Neuronal stem cell (in vitro differentiated cells): ENCODE measurements at regions not wholly inside any gene's neighbourhood (a gene's known extent, or its start where the extent isn't known, plus 50 kb on each side); places are given as distances from the start of the nearest gene placed in this dataset.

Experiments
- DNase-seq: peaks from one replicate; pipeline ENCODE4 v3.0.0-alpha.2; 2013; ENCODE audit warnings: low spot score
- H2AFZ ChIP-seq: one replicate; pipeline ENCODE4 v1.6.1; 2013; ENCODE audit warnings: mild to moderate bottlenecking, low read length, inconsistent platforms
- H2AK5ac ChIP-seq: 2 replicates; pipeline ENCODE4 v1.6.1; 2013; ENCODE audit warnings: low read depth, mild to moderate bottlenecking, inconsistent platforms, low read length, moderate library complexity, mixed read lengths
- H2BK120ac ChIP-seq: 2 replicates; pipeline ENCODE4 v1.6.1; 2013; ENCODE audit warnings: low read depth, mild to moderate bottlenecking, inconsistent platforms, low read length, moderate library complexity, mixed read lengths
- H2BK12ac ChIP-seq: one replicate; pipeline ENCODE4 v1.6.1; 2013; ENCODE audit warnings: low read length, inconsistent platforms
- H2BK15ac ChIP-seq: 2 replicates; pipeline ENCODE4 v1.6.1; 2013; ENCODE audit warnings: mild to moderate bottlenecking, low read length, inconsistent platforms, mixed read lengths
- H2BK5ac ChIP-seq: one replicate; pipeline ENCODE4 v1.6.1; 2013; ENCODE audit warnings: inconsistent platforms, mild to moderate bottlenecking, low read length, moderate library complexity
- H3K14ac ChIP-seq: one replicate; pipeline ENCODE4 v1.6.1; 2013; ENCODE audit warnings: low read length, inconsistent platforms
- H3K18ac ChIP-seq: 2 replicates; pipeline ENCODE4 v1.6.1; 2013; ENCODE audit warnings: low read length, inconsistent platforms
- H3K23ac ChIP-seq: 2 replicates; pipeline ENCODE4 v1.6.1; 2013; ENCODE audit warnings: low read depth, mild to moderate bottlenecking, mixed read lengths, low read length, inconsistent platforms; ENCODE audit not compliant: poor library complexity
- H3K27ac ChIP-seq: replicated peaks from 3 replicates; pipeline ENCODE4 v1.5.1; 2013; ENCODE audit warnings: low read length, inconsistent platforms
- H3K27me3 ChIP-seq, 3 experiments: 2 replicates each; pipeline ENCODE4 v1.6.1; 2013; ENCODE audit warnings: low read length in 3 of 3, mild to moderate bottlenecking in 2 of 3, inconsistent platforms in 1 of 3, low read depth in 1 of 3, mixed read lengths in 1 of 3, moderate library complexity in 1 of 3; ENCODE audit not compliant: control insufficient read depth in 3 of 3, insufficient read depth in 3 of 3
- H3K36me3 ChIP-seq, 2 donors: replicated peaks in 1 of 2; 2 replicates each; pipeline ENCODE4 v1.6.1; 2013; ENCODE audit warnings: low read length in 2 of 2; ENCODE audit not compliant: control insufficient read depth in 2 of 2, insufficient read depth in 2 of 2
- H3K4ac ChIP-seq: 2 replicates; pipeline ENCODE4 v1.6.1; 2013; ENCODE audit warnings: inconsistent platforms, mild to moderate bottlenecking, low read length, moderate library complexity
- H3K4me1 ChIP-seq, 2 donors: 1 replicate in 1 of 2; 2 replicates in 1 of 2; pipeline ENCODE4 v1.6.1; 2013; ENCODE audit warnings: low read length in 2 of 2, low read depth in 1 of 2; ENCODE audit not compliant: control insufficient read depth in 2 of 2, insufficient read depth in 1 of 2
- H3K4me2 ChIP-seq: one replicate; pipeline ENCODE4 v1.6.1; 2013; ENCODE audit warnings: mild to moderate bottlenecking, low read length, inconsistent platforms; ENCODE audit not compliant: insufficient read depth, poor library complexity, severe bottlenecking
- H3K4me3 ChIP-seq, 2 donors: 2 replicates each; pipeline ENCODE4 v1.5.1; 2013; ENCODE audit warnings: low read length in 2 of 2, mild to moderate bottlenecking in 2 of 2, inconsistent platforms in 1 of 2, moderate library complexity in 1 of 2
- H3K79me1 ChIP-seq: one replicate; pipeline ENCODE4 v1.6.1; 2013; ENCODE audit warnings: low read depth, mild to moderate bottlenecking, inconsistent platforms, low read length, moderate library complexity
- H3K9ac ChIP-seq: one replicate; pipeline ENCODE4 v1.6.1; 2013; ENCODE audit warnings: mild to moderate bottlenecking, low read depth, low read length, inconsistent platforms; ENCODE audit not compliant: poor library complexity
- H3K9me3 ChIP-seq, 2 donors: replicated peaks in 1 of 2; 2 replicates each; pipeline versions ENCODE3 to v1.6.1; 2013; ENCODE audit warnings: low read length in 2 of 2, mild to moderate bottlenecking in 2 of 2, inconsistent platforms in 1 of 2, low read depth in 1 of 2, mixed read lengths in 1 of 2, moderate library complexity in 1 of 2; ENCODE audit not compliant: control insufficient read depth in 2 of 2, insufficient read depth in 1 of 2
- H4K8ac ChIP-seq: one replicate; pipeline ENCODE4 v1.6.1; 2013; ENCODE audit warnings: low read depth, mild to moderate bottlenecking, inconsistent platforms, low read length, moderate library complexity
- H4K91ac ChIP-seq: one replicate; pipeline ENCODE4 v1.6.1; 2013; ENCODE audit warnings: low read length, low read depth, mild to moderate bottlenecking, inconsistent platforms; ENCODE audit not compliant: poor library complexity
- WGBS, 2 donors: extraction: QIAGEN DNeasy Blood & Tissue Kit; methylation state at CpG; one replicate each; pipeline ENCODE4 v1.1.7; 2013; ENCODE audit warnings: missing lambda C conversion rate in 2 of 2, mixed read lengths in 1 of 2; ENCODE audit not compliant: insufficient read length in 2 of 2, insufficient replicate concordance in 1 of 2; ENCODE audit errors: extremely low coverage in 2 of 2; 5-methylcytosine and 5-hydroxymethylcytosine counted together

DNA sequence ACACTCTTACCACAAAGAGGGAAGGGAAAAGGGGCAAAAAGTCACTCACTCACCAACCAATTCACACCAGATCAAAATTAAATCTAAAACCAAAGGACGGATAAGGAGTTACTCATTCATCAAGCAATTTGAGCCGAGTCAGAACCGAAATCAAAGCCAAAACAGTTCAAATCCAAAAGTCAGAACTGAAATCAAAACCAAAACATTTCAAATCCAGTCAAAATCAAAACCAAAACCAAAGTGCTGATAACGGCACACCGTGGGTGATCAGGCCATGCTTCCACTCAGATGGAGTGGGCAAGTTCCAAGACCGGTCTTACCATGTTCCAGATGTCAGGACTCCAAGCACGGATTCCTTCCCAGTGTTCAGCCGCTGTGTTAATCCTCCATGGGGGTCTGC is 139.5 kb downstream of the SLC38A6 start:
- Histone ChIP-seq H3K18ac (no peak overlapping the region), H2AK5ac (no peak overlapping the region), H3K27me3 (no peaks in the 10 kb centered on the region), H3K4me3 (no peak overlapping the region), H4K8ac (no peak overlapping the region), H3K14ac (no peak overlapping the region), H2BK120ac (no peak overlapping the region), H3K9ac (no peak overlapping the region), H3K79me1 (no peaks in the 10 kb centered on the region), H3K23ac (no peak overlapping the region), H2BK12ac (no peak overlapping the region), H3K4me2 (no peak overlapping the region), H3K4ac (no peak overlapping the region), H2BK5ac (no peak overlapping the region), H3K27ac (no peak overlapping the region), H3K9me3 (peaks cover 0 to 4% of the 10 kb centered on the region in 2 donors), H2AFZ (no peak overlapping the region), H3K4me1 (no peaks in the 10 kb centered on the region), H2BK15ac (no peak overlapping the region), H4K91ac (no peak overlapping the region), H3K36me3 (no peaks in the 10 kb centered on the region)
- DNase-seq: no peak
- WGBS, 2 donors: no CpG with 5 or more reads among the region's 8 CpGs

DNA sequence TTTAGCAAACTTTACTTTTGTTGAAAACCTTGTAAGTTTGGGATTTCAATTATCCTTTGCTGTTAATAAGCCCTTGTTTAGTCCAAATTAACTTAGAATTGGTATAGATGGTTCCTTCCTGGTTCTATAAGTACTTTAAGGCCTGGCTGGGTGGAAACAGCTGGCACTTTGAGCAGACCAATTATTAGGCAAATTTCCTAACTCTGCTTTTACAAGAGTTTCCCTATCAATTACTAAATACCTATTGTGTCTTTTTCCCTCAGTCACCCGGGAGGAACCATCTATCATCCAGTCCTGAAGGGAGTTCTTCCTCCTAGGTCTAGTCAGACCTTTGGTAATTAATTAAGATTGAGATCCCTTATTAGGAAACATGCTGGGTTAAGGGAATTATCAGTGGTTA is 138.0 kb downstream of the SLC38A6 start:
- Histone ChIP-seq H2AFZ (no peak overlapping the region), H4K91ac (no peak overlapping the region), H3K4me3 (no peak overlapping the region), H3K36me3 (peaks cover 0 to 1% of the 10 kb centered on the region in 2 donors), H2BK5ac (no peak overlapping the region), H3K4me2 (no peak overlapping the region), H2BK12ac (no peak overlapping the region), H3K27me3 (no peaks in the 10 kb centered on the region), H4K8ac (no peak overlapping the region), H3K27ac (no peak overlapping the region), H2BK15ac (no peak overlapping the region), H3K4ac (no peak overlapping the region), H3K9me3 (peaks cover 4 to 7% of the 10 kb centered on the region in 2 donors), H3K18ac (no peak overlapping the region), H2AK5ac (no peak overlapping the region), H3K14ac (no peak overlapping the region), H3K4me1 (no peaks in the 10 kb centered on the region), H2BK120ac (no peak overlapping the region), H3K79me1 (no peaks in the 10 kb centered on the region), H3K23ac (no peak overlapping the region), H3K9ac (no peak overlapping the region)
- WGBS, 2 donors: no CpG with 5 or more reads among the region's 1 CpG
- DNase-seq: no peak

DNA sequence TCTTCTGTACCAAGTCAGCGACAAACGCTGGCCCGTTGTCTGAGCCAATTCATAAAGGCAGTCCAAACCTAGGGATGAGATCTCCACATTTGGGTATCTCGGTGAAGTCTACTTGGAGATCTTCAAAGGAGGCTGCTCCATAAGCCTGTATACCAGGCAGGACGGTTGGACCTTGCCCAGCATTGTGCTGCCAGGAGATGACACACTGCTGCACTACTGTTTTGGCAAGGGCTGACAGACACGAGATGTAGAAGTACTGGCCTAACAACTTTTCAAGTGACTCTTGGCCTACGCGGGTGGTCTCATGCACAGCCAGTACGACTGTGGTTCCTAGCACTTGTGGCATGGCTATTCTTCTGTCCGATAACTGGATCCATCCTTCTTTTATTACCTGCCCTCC is 135.3 kb downstream of the SLC38A6 start:
- peaks cover 0 to 1% of the 10 kb centered on the region in 2 donors for H3K36me3 ChIP-seq
- no peaks in the 10 kb centered on the region for H3K79me1 ChIP-seq
- no peak overlapping the region for H2AFZ ChIP-seq
- no peak overlapping the region for H2BK120ac ChIP-seq
- no peak overlapping the region for H3K4me2 ChIP-seq
- no peak overlapping the region for H3K4ac ChIP-seq
- no peak overlapping the region for H3K18ac ChIP-seq
- H2BK15ac ChIP-seq: no peak overlapping the region
- H3K9ac ChIP-seq: no peak overlapping the region
- peaks cover 5 to 14% of the 10 kb centered on the region in 2 donors for H3K9me3 ChIP-seq
- H3K27ac ChIP-seq: no peak overlapping the region
- H4K91ac ChIP-seq: no peak overlapping the region
- H3K27me3 ChIP-seq: no peaks in the 10 kb centered on the region
- no peak overlapping the region for H3K23ac ChIP-seq
- no peak overlapping the region for H3K14ac ChIP-seq
- DNase-seq: no peak
- no peak overlapping the region for H4K8ac ChIP-seq
- no peak overlapping the region for H2BK12ac ChIP-seq
- peaks cover 2 to 5% of the 10 kb centered on the region in 2 donors for H3K4me1 ChIP-seq
- no peak overlapping the region for H3K4me3 ChIP-seq
- no CpG with 5 or more reads among the region's 10 CpGs for WGBS, 2 donors
- H2AK5ac ChIP-seq: no peak overlapping the region
- no peak overlapping the region for H2BK5ac ChIP-seq

DNA sequence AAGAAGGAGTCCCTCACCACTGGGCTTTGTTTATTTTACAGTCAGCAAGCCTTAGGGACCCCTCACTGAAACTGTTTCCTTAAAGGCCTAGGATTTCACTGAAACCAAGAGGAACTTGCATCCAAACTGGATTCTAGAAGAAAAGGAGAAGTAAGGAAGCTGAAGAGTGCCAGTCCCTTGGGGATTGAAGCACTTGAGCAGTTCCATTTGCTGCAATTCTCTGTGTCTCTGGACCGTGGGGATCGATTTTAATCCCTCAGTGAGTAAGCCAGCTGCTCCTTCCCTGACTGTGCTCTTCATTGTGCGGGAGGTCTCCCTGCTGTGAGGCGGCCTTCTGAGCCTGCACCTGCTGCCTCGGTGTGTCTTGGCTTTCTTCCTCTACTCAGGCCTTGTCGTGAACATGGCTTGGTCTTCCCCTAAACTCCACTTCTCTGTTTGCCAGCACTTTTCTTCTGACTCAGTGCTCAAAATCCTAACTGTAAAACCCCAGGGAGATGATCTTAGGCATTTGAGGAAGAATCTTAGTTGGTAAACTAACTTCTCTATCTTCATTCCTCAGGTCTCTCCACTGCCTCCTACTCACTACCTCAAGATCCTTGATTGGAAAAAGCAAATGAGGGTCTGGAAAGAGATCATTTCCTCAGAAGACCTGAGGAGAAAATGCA is 132.6 kb downstream of the SLC38A6 start:
- H3K9ac ChIP-seq: no peak overlapping the region
- no peak overlapping the region for H4K91ac ChIP-seq
- no peak overlapping the region for H2BK5ac ChIP-seq
- H3K4me3 ChIP-seq: no peak overlapping the region
- no peak overlapping the region for H2BK15ac ChIP-seq
- no peak overlapping the region for H3K23ac ChIP-seq
- no peak overlapping the region for H3K14ac ChIP-seq
- DNase-seq: no peak
- no peak overlapping the region for H2BK12ac ChIP-seq
- peaks cover 0 to 1% of the 10 kb centered on the region in 2 donors for H3K36me3 ChIP-seq
- no peak overlapping the region for H3K27ac ChIP-seq
- H2BK120ac ChIP-seq: no peak overlapping the region
- no peaks in the 10 kb centered on the region for H3K27me3 ChIP-seq
- H3K18ac ChIP-seq: no peak overlapping the region
- H3K4ac ChIP-seq: no peak overlapping the region
- no peak overlapping the region for H2AFZ ChIP-seq
- no peak overlapping the region for H3K4me2 ChIP-seq
- H4K8ac ChIP-seq: no peak overlapping the region
- H3K79me1 ChIP-seq: no peaks in the 10 kb centered on the region
- peaks cover 5 to 12% of the 10 kb centered on the region in 2 donors for H3K4me1 ChIP-seq
- H3K9me3 ChIP-seq: peaks cover 5 to 14% of the 10 kb centered on the region in 2 donors
- no peak overlapping the region for H2AK5ac ChIP-seq
- no CpG with 5 or more reads among the region's 6 CpGs for WGBS, 2 donors
